Neuron (in vitro differentiated cells): ENCODE measurements at regions not wholly inside any gene's neighbourhood (a gene's known extent, or its start where the extent isn't known, plus 50 kb on each side); places are given as distances from the start of the nearest gene placed in this dataset.
"Not testable (repeated sequence)": the region's sequence is repeated elsewhere in the genome, so short reads cannot be mapped to it uniquely, and the experiment has no call there.

Source experiments
- H2AFZ ChIP-seq: one replicate; pipeline ENCODE4 v1.6.1; 2013; ENCODE audit warnings: low read depth, mild to moderate bottlenecking, inconsistent platforms, low read length, moderate library complexity
- H3K27me3 ChIP-seq: one replicate; pipeline ENCODE4 v1.6.1; 2013; ENCODE audit warnings: low read length; ENCODE audit not compliant: insufficient read depth
- H3K36me3 ChIP-seq: one replicate; pipeline ENCODE4 v1.6.1; 2013; ENCODE audit warnings: low read length; ENCODE audit not compliant: insufficient read depth
- H3K4me1 ChIP-seq: one replicate; pipeline ENCODE4 v1.6.1; 2013; ENCODE audit warnings: low read length; ENCODE audit not compliant: insufficient read depth
- H3K4me3 ChIP-seq: 2 replicates; pipeline ENCODE4 v1.5.1; 2013; ENCODE audit warnings: mild to moderate bottlenecking, low read length, moderate library complexity
- H3K9me3 ChIP-seq: one replicate; pipeline ENCODE4 v1.6.1; 2013; ENCODE audit warnings: low read length

GRCh38 chr5:51096859-51097258 is 286.4 kb upstream of the ISL1 start:
- peaks cover 3% of the 10 kb centered on the region for H3K9me3 ChIP-seq
- H3K27me3 ChIP-seq: peaks cover 23% of the 10 kb centered on the region
- no peak overlapping the region for H3K4me3 ChIP-seq
- peaks cover 30% of the 10 kb centered on the region for H3K4me1 ChIP-seq
- H2AFZ ChIP-seq: no peak overlapping the region
- H3K36me3 ChIP-seq: no peaks in the 10 kb centered on the region

- Histone ChIP-seq H3K4me1 (peaks cover 30% of the 10 kb centered on the region), H3K9me3 (peaks cover 3% of the 10 kb centered on the region), H3K27me3 (peaks cover 9% of the 10 kb centered on the region), H2AFZ (no peak overlapping the region), H3K4me3 (no peak overlapping the region), H3K36me3 (no peaks in the 10 kb centered on the region)
Observed at GRCh38 chr5:51099173-51099853, 283.9 kb upstream of the ISL1 start.

- H3K36me3 ChIP-seq: no peaks in the 10 kb centered on the region
- no peaks in the 10 kb centered on the region for H3K9me3 ChIP-seq
- no peak overlapping the region for H2AFZ ChIP-seq
- peaks cover 7% of the 10 kb centered on the region for H3K4me1 ChIP-seq
- no peaks in the 10 kb centered on the region for H3K27me3 ChIP-seq
- H3K4me3 ChIP-seq: no peak overlapping the region
Observed at GRCh38 chr5:51104556-51104955, 278.7 kb upstream of the ISL1 start.

- Histone ChIP-seq H3K9me3 (no peaks in the 10 kb centered on the region), H3K27me3 (no peaks in the 10 kb centered on the region), H3K4me3 (no peak overlapping the region), H3K36me3 (no peaks in the 10 kb centered on the region), H2AFZ (no peak overlapping the region), H3K4me1 (no peaks in the 10 kb centered on the region)
Observed at GRCh38 chr5:51109786-51110410, 273.4 kb upstream of the ISL1 start.

DNA sequence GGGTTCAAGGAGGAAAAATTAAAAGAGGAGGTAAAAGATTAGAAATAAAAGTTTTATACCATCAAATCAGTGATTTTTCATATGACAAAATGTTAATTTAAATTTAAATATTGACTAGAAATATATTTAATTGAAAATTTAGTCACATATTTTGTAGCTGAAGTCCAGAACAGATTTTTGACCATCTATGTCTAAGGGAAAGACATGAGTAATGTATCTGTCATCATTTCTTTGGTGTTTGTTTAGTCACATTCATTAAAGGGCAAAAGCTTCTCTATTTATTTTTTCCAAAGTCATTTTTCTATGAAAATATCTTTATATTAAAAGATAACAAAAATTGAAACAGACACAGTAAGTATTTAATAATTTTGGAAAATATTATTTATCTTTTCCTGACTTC is 252.0 kb upstream of the ISL1 start:
- H2AFZ ChIP-seq: no peak overlapping the region
- no peaks in the 10 kb centered on the region for H3K4me1 ChIP-seq
- no peaks in the 10 kb centered on the region for H3K27me3 ChIP-seq
- no peak overlapping the region for H3K4me3 ChIP-seq
- no peaks in the 10 kb centered on the region for H3K36me3 ChIP-seq
- no peaks in the 10 kb centered on the region for H3K9me3 ChIP-seq

DNA sequence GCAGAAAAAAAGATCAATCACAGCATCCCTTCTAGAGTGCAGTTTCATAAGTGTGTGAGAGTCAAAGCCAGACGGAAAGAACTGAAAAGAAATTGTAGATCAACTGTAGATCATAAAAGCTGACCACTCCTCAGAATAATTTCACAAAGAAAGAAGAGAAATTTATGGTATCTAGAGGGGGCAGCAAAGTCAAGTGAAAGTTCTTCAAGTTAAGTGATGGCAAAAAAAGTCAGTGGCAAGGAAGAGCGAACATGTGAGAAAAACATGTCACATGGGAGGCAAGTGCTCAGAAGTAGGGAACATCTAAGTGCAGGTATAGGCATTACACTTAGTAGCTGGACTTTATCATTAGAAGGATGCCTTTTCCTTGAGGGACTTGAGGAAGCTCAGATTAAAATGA is 245.1 kb upstream of the ISL1 start:
- no peak overlapping the region for H2AFZ ChIP-seq
- no peaks in the 10 kb centered on the region for H3K4me1 ChIP-seq
- H3K4me3 ChIP-seq: no peak overlapping the region
- H3K36me3 ChIP-seq: no peaks in the 10 kb centered on the region
- no peaks in the 10 kb centered on the region for H3K27me3 ChIP-seq
- H3K9me3 ChIP-seq: no peaks in the 10 kb centered on the region

- no peaks in the 10 kb centered on the region for H3K9me3 ChIP-seq
- H3K36me3 ChIP-seq: no peaks in the 10 kb centered on the region
- H2AFZ ChIP-seq: no peak overlapping the region
- H3K27me3 ChIP-seq: no peaks in the 10 kb centered on the region
- no peak overlapping the region for H3K4me3 ChIP-seq
- no peaks in the 10 kb centered on the region for H3K4me1 ChIP-seq
Observed at GRCh38 chr5:51148437-51148836, 234.8 kb upstream of the ISL1 start.

- no peak overlapping the region for H3K4me3 ChIP-seq
- H3K4me1 ChIP-seq: no peaks in the 10 kb centered on the region
- H3K9me3 ChIP-seq: no peaks in the 10 kb centered on the region
- no peak overlapping the region for H2AFZ ChIP-seq
- H3K27me3 ChIP-seq: no peaks in the 10 kb centered on the region
- no peaks in the 10 kb centered on the region for H3K36me3 ChIP-seq
Observed at GRCh38 chr5:51156222-51156621, 227.0 kb upstream of the ISL1 start.

DNA sequence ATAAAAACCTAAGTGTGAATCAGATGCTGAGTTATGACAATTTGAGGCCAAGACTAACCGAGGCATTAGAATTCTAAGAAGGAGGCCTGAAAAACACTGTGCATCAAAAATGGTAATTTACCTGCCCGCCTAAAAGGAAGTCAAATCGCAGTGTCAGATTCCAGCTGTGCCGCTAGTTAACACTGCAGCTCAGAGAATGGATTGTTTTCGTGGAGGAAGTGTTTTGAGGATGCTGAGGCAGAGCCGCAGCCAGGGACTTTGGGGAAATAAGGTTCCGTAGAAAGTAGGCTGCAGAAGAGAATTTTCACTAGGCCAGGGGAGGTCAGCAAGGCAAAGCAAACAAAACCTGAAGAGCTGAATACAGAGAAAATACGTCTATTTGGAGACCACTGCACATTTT is 226.4 kb upstream of the ISL1 start:
- no peaks in the 10 kb centered on the region for H3K4me1 ChIP-seq
- H3K27me3 ChIP-seq: no peaks in the 10 kb centered on the region
- no peaks in the 10 kb centered on the region for H3K36me3 ChIP-seq
- H3K9me3 ChIP-seq: no peaks in the 10 kb centered on the region
- H3K4me3 ChIP-seq: no peak overlapping the region
- H2AFZ ChIP-seq: no peak overlapping the region

DNA sequence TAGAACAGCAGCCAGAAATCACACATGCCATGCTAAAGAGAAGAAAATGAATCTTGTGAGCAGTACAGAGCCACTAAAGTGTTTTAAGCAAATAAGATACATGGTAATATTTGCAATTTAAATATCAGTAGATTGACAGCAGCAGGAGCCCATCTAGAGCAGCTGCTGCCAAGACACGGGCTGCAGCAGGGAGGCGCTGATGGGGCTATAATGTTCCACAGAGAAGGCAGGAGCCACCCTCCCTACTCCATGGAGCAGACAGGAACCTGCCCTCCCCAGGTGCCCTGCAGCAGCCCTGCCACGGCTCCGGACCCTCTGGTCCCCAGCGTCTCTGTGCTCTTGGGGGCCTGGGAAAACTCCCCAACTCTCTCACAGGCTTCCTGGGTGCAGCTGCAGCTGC is 224.1 kb upstream of the ISL1 start:
- Histone ChIP-seq H3K27me3 (no peaks in the 10 kb centered on the region), H3K9me3 (no peaks in the 10 kb centered on the region), H3K4me1 (no peaks in the 10 kb centered on the region), H3K4me3 (no peak overlapping the region), H3K36me3 (no peaks in the 10 kb centered on the region), H2AFZ (no peak overlapping the region)

GRCh38 chr5:51159606-51160005 is 223.6 kb upstream of the ISL1 start:
- Histone ChIP-seq H3K4me3 (no peak overlapping the region), H3K4me1 (no peaks in the 10 kb centered on the region), H2AFZ (no peak overlapping the region), H3K36me3 (no peaks in the 10 kb centered on the region), H3K9me3 (no peaks in the 10 kb centered on the region), H3K27me3 (no peaks in the 10 kb centered on the region)

DNA sequence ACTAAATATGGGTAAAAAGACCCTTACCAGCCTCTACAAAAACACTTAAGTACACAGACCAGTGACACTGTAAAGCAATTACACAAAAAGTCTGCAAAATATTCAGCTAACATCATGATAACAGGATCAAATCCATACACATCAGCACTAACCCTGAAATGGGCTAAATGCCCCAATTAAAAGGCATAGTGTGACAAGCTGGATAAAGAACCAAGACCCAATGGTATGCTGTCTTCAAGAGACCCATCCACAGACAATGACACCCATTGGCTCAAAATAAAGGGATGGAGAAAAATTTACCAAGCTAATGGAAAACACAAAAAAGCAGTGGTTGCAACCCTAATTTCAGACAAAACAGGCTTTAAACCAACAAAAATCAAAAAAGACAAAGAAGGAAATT is 221.0 kb upstream of the ISL1 start:
- Histone ChIP-seq H3K4me1 (no peaks in the 10 kb centered on the region), H3K9me3 (no peaks in the 10 kb centered on the region), H3K36me3 (no peaks in the 10 kb centered on the region), H3K4me3 (no peak overlapping the region), H3K27me3 (no peaks in the 10 kb centered on the region), H2AFZ (no peak overlapping the region)

GRCh38 chr5:51165621-51166020 is 217.6 kb upstream of the ISL1 start:
- not testable (repeated sequence) for H3K9me3 ChIP-seq, H3K4me1 ChIP-seq, H3K4me3 ChIP-seq, H3K36me3 ChIP-seq, H3K27me3 ChIP-seq, H2AFZ ChIP-seq
